SK-N-MC (cell line): ENCODE measurements at regions not wholly inside any gene's neighbourhood (a gene's known extent, or its start where the extent isn't known, plus 50 kb on each side); places are given as distances from the start of the nearest gene placed in this dataset.
A peak's percentile ranks its signal among the peaks of the same experiment; 100 is the strongest.

Experiments used
- DNase-seq: peaks from one replicate; pipeline ENCODE4 v3.0.0-alpha.2; 2011; ENCODE audit warnings: low read depth, low spot score
- H3K27ac ChIP-seq: fragments of 200-600 bp; sonication (generic); 2 replicates; pipeline ENCODE4 v1.5.1; 2016; ENCODE audit warnings: mixed run types
- H3K36me3 ChIP-seq: fragments of 200-600 bp; sonication (generic); 2 replicates; pipeline ENCODE4 v1.6.1; 2017; ENCODE audit warnings: antibody characterized with exemption, low read length, mixed read lengths; ENCODE audit not compliant: insufficient read depth
- H3K4me3 ChIP-seq: fragments of 200-600 bp; sonication (generic); 2 replicates; pipeline ENCODE4 v1.5.1; 2016
- H3K9ac ChIP-seq: fragments of 200-600 bp; sonication (generic); 2 replicates; pipeline ENCODE4 v1.8.0; 2017; ENCODE audit warnings: mixed run types, mixed read lengths; ENCODE audit not compliant: insufficient read length
- H3K9me3 ChIP-seq: fragments of 200-600 bp; sonication (generic); 2 replicates; pipeline ENCODE4 v1.6.1; 2017; ENCODE audit warnings: low read depth, mild to moderate bottlenecking, antibody characterized with exemption, low read length, moderate library complexity, mixed read lengths
- EZH2 ChIP-seq: fragments of 200-600 bp; sonication (generic); IDR thresholded peaks from one replicate; pipeline ENCODE4 v1.6.1; 2017; ENCODE audit warnings: antibody characterized with exemption
- FOXP2 ChIP-seq: optimal IDR thresholded peaks from 2 replicates; pipeline ENCODE3; 2011; ENCODE audit warnings: mild to moderate bottlenecking, moderate library complexity; ENCODE audit not compliant: insufficient read depth; ENCODE audit errors: extremely low read length, control extremely low read depth
- POLR2AphosphoS5 ChIP-seq: IDR thresholded peaks from 2 replicates; pipeline ENCODE4 v1.6.1; 2012; ENCODE audit warnings: mild to moderate bottlenecking, low read depth, low read length, borderline replicate concordance

DNA sequence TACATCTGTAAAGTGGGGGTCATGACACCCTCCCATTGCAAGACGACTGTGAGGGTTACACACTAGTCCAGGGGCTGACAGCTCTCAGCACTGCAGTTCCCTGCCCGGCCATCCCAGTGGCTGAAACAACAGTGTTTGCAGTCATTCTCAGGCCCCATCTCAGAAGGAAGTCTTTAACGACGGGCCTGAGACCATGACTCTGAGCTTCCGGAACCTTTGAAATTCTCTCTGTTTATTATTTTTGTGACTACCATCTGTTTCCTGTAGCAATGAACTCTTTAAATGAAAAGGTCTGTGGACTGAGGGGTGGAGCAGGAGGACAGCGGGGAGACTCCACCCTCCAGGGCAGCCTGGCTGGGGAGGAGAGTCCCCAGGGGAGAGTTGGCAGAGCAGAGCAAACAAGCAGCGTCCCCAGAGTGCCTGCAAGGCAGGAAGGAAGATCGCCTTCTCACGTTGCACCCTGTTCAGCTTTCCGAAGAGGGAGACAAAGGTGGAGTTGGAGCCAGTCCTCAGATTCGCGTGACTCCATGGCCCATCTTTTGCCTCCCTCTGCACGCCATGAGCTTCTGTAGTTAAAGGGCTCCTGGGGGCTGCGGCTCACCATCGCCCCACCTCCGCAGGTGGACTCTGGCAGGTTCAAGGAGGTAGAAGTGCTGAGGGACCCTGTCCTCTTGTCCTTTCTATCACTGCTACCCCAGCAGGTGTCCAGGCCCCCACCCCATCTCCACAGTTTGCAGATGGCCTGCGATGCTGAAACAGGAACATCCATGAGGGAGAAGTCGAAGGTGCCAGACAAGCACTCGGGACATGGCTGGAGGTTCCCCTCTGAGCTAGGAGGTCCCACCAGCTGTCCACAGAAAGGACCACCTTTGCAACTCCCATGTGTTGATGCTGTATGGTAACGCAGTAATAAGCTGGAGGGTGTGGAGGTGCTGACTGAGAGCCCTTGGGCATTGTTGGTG is 525.8 kb upstream of the PROK2 start:
- Histone ChIP-seq H3K9ac (no peak overlapping the region), H3K36me3 (no peaks in the 10 kb centered on the region), H3K9me3 (no peaks in the 10 kb centered on the region), H3K4me3 (peak overlapping the region; percentile 33; the same call in 1 of the 2 replicates), H3K27ac (no peak overlapping the region)
- no peak for DNase-seq
- TF ChIP-seq POLR2AphosphoS5 (no peak), EZH2 (no peak), FOXP2 (no peak)

GRCh38 chr3:72309661-72310418 is 524.9 kb upstream of the PROK2 start:
- TF ChIP-seq POLR2AphosphoS5 = peak; percentile 48; the same call in 1 of the 2 replicates
- no peak for TF ChIP-seq EZH2
- H3K27ac ChIP-seq = no peak overlapping the region
- H3K9ac ChIP-seq = no peak overlapping the region
- DNase-seq = peak; percentile 69
- H3K4me3 ChIP-seq = peak overlapping the region; percentile 47; the same call in 1 of the 2 replicates
- H3K36me3 ChIP-seq = no peaks in the 10 kb centered on the region
- no peaks in the 10 kb centered on the region for H3K9me3 ChIP-seq

DNA sequence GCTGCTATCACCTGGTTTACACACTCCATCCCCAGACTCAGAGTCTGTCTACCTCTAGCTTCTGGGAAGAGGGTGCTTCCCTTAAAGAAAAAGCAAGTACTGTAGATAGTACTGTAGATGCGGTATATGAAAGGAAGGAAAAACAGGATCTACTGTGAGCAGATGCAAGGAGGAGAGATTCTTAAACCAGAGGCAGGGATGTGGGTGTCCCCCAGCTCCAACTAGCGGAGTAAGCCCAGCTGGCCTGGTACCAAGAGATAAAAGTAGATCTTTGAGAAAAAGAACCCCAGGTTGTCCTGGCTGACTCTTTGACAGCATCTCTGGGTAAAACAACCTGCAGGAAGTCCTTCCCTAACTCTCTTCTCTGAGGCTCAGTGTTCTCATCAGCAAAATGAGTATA is 523.7 kb upstream of the PROK2 start:
- Histone ChIP-seq H3K9me3 (no peaks in the 10 kb centered on the region), H3K36me3 (no peaks in the 10 kb centered on the region), H3K4me3 (no peak overlapping the region), H3K27ac (no peak overlapping the region), H3K9ac (no peak overlapping the region)
- TF ChIP-seq FOXP2 (no peak), POLR2AphosphoS5 (no peak), EZH2 (no peak)
- DNase-seq = no peak

DNA sequence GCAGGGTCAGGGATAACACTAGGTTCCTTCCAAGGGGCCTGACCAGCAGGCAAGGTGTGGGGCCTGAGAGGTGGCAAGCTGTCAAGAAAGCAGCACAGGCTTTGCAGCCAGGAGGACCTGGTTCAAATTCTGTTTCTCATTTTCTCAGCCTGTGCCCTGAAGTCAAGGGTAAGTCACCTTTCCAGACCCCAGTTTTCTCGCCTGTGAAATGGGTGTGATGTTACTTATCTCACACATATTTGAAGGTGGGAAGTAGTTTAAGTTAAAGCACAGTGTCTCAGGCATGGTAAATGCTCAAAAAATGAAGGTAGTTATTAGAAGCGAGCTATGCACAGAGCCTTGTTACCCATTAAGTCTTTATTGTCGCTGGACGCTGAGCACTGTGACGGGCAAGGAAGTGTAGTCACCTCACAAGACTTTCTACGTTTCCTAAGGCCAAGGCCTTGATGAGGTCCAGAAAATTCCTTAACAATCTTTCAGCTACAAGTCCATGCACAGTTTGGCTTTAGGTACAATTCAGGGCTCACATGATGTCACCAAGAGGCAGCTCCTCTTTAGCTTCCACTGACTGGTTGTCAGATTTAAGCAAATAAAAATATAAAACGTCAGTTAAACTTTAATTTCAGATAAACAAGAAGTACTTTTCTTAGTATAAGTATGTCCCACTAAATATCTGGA is 522.6 kb upstream of the PROK2 start:
- H3K27ac ChIP-seq = no peak overlapping the region
- no peak overlapping the region for H3K4me3 ChIP-seq

DNA sequence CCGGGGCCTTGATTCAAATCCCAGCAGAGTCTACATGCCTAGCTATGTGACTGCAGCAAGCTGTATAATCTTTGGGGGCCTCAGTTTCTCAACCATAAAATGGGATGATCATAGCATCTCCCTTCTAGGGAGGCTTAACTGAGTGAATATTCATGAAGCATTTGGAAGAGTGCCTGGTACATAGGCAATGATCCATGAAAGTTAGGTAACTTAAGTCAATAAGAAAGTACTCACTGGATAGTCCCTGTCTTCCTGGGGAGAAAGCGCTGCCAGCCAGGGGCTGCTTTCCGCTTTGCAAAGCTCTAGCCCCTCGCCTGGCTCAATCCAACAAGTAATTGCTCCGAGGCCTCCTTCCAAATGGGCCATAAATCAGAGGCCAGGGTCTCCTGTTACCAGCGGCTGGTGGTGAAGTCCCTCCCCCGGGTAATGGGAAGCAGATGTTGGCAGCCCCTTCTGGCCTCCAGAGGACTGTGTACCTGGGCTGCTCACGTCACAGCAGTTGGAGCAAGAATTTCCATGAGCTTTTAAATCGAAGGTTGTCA is 521.9 kb upstream of the PROK2 start:
- H3K4me3 ChIP-seq = no peak overlapping the region
- no peak for TF ChIP-seq POLR2AphosphoS5
- no peak for TF ChIP-seq FOXP2
- TF ChIP-seq EZH2 = no peak
- H3K27ac ChIP-seq = no peak overlapping the region
- no peaks in the 10 kb centered on the region for H3K9me3 ChIP-seq
- H3K36me3 ChIP-seq = no peaks in the 10 kb centered on the region
- DNase-seq = peak; percentile 48
- H3K9ac ChIP-seq = no peak overlapping the region

More for the DNA sequence above, 522.6 kb upstream of the PROK2 start:
- TF ChIP-seq FOXP2 (no peak), EZH2 (no peak), POLR2AphosphoS5 (no peak)
- H3K9ac ChIP-seq = no peak overlapping the region
- no peaks in the 10 kb centered on the region for H3K9me3 ChIP-seq
- DNase-seq = no peak
- H3K36me3 ChIP-seq = no peaks in the 10 kb centered on the region

GRCh38 chr3:72303926-72304325 is 519.0 kb upstream of the PROK2 start:
- no peak for DNase-seq
- H3K9me3 ChIP-seq = no peaks in the 10 kb centered on the region
- no peak overlapping the region for H3K27ac ChIP-seq
- no peak overlapping the region for H3K4me3 ChIP-seq
- TF ChIP-seq FOXP2 = no peak
- no peak for TF ChIP-seq POLR2AphosphoS5
- no peak for TF ChIP-seq EZH2
- H3K9ac ChIP-seq = no peak overlapping the region
- H3K36me3 ChIP-seq = no peaks in the 10 kb centered on the region

DNA sequence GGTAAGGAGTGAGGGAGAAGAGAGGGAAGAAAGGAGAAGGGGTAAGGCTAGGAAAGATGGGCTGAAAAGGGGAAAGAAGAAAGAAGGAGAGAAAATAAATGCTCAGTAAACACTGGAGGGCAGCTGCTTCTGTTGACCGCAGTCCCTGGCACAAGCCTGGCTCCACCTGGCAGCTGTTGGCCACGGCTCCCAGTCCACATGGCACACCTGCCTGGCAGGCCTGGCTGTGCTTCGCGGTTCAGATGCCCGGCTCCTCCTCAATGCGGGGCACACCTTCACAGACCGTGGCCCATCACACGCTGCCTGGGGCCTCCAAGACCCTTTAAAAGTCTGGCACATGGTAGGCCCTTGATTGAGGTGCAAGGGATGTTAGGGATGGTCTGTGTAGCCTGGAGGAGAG is 516.8 kb upstream of the PROK2 start:
- no peak for DNase-seq
- H3K4me3 ChIP-seq = no peak overlapping the region
- H3K9ac ChIP-seq = no peak overlapping the region
- no peaks in the 10 kb centered on the region for H3K36me3 ChIP-seq
- no peaks in the 10 kb centered on the region for H3K9me3 ChIP-seq
- no peak overlapping the region for H3K27ac ChIP-seq
- no peak for TF ChIP-seq EZH2
- TF ChIP-seq FOXP2 = no peak
- no peak for TF ChIP-seq POLR2AphosphoS5

DNA sequence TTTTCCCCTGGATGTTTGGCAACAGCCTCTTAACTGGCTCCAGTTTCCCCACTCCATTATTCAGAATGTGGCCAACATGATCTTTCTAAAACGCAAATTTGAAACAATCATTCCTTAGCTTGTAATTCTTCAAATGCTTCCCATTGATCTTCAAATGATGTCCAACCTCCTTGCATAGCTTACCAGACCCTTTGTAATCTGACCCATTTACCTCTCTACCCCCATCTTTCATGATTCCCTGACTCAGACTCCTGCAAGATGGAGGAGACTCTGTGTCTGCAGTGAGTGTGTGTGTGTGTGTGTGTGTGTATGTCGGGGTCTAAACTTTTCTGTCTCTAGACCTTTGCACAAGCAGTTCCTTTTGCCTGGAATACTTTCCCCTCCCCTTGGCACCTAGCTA is 515.7 kb upstream of the PROK2 start:
- DNase-seq = no peak
- Histone ChIP-seq H3K36me3 (no peaks in the 10 kb centered on the region), H3K9ac (no peak overlapping the region), H3K9me3 (no peaks in the 10 kb centered on the region), H3K27ac (no peak overlapping the region), H3K4me3 (no peak overlapping the region)
- TF ChIP-seq FOXP2 (no peak), EZH2 (no peak), POLR2AphosphoS5 (no peak)
